ENCODE measurements at regions not wholly inside any gene's neighbourhood (a gene's known extent, or its start where the extent isn't known, plus 50 kb on each side); places are given as distances from the start of the nearest gene placed in this dataset.

- Histone ChIP-seq H3K27ac (ENCODE audit: low read depth, low read length) (no peak overlapping the region), H3K4me1 (ENCODE audit: insufficient read depth, low read length) (no peaks in the 10 kb centered on the region), H3K4me3 (ENCODE audit: insufficient read depth, low read length) (no peak overlapping the region), H3K9me3 (ENCODE audit: low read depth, low read length) (no peaks in the 10 kb centered on the region), H3K79me2 (ENCODE audit: insufficient read depth, low read length) (no peaks in the 10 kb centered on the region), H4K20me1 (ENCODE audit: insufficient read depth, low read length) (no peaks in the 10 kb centered on the region), H3K27me3 (ENCODE audit: insufficient read depth, low read length) (no peaks in the 10 kb centered on the region), H3K36me3 (ENCODE audit: insufficient read depth, low read length) (no peaks in the 10 kb centered on the region), H2AFZ (ENCODE audit: low read length) (no peak overlapping the region), H3K4me2 (ENCODE audit: insufficient read depth, low read length) (no peak overlapping the region)
- no peak for DNase-seq (ENCODE audit: insufficient read length, low spot score, missing footprints)
- no peak for TF ChIP-seq CTCF (IDR thresholded peaks at IDR 0.05; ENCODE audit: extremely low read depth, low read depth, low read length)
Observed at GRCh38 chr9:11199335-11199734, 586.5 kb upstream of the PTPRD start.

- TF ChIP-seq CTCF (IDR thresholded peaks at IDR 0.05; ENCODE audit: extremely low read depth, low read depth, low read length), result no peak
- no peaks in the 10 kb centered on the region for H3K79me2 ChIP-seq (ENCODE audit: insufficient read depth, low read length)
- H3K27ac ChIP-seq (ENCODE audit: low read depth, low read length), result no peak overlapping the region
- H3K4me3 ChIP-seq (ENCODE audit: insufficient read depth, low read length), result no peak overlapping the region
- no peaks in the 10 kb centered on the region for H3K4me1 ChIP-seq (ENCODE audit: insufficient read depth, low read length)
- no peaks in the 10 kb centered on the region for H3K27me3 ChIP-seq (ENCODE audit: insufficient read depth, low read length)
- no peaks in the 10 kb centered on the region for H4K20me1 ChIP-seq (ENCODE audit: insufficient read depth, low read length)
- H3K36me3 ChIP-seq (ENCODE audit: insufficient read depth, low read length), result no peaks in the 10 kb centered on the region
- H3K4me2 ChIP-seq (ENCODE audit: insufficient read depth, low read length), result no peak overlapping the region
- no peak overlapping the region for H2AFZ ChIP-seq (ENCODE audit: low read length)
- H3K9me3 ChIP-seq (ENCODE audit: low read depth, low read length), result no peaks in the 10 kb centered on the region
- no peak for DNase-seq (ENCODE audit: insufficient read length, low spot score, missing footprints)
Observed at GRCh38 chr9:11204521-11204920, 591.7 kb upstream of the PTPRD start.

- Histone ChIP-seq H3K4me1 (ENCODE audit: insufficient read depth, low read length) (no peaks in the 10 kb centered on the region), H3K4me2 (ENCODE audit: insufficient read depth, low read length) (no peak overlapping the region), H3K36me3 (ENCODE audit: insufficient read depth, low read length) (no peaks in the 10 kb centered on the region), H3K27me3 (ENCODE audit: insufficient read depth, low read length) (no peaks in the 10 kb centered on the region), H3K9me3 (ENCODE audit: low read depth, low read length) (no peaks in the 10 kb centered on the region), H4K20me1 (ENCODE audit: insufficient read depth, low read length) (no peaks in the 10 kb centered on the region), H3K79me2 (ENCODE audit: insufficient read depth, low read length) (no peaks in the 10 kb centered on the region), H3K4me3 (ENCODE audit: insufficient read depth, low read length) (no peak overlapping the region), H2AFZ (ENCODE audit: low read length) (no peak overlapping the region), H3K27ac (ENCODE audit: low read depth, low read length) (no peak overlapping the region)
- no peak for DNase-seq (ENCODE audit: insufficient read length, low spot score, missing footprints)
- TF ChIP-seq CTCF (IDR thresholded peaks at IDR 0.05; ENCODE audit: extremely low read depth, low read depth, low read length), result no peak
Observed at GRCh38 chr9:11206925-11207324, 594.1 kb upstream of the PTPRD start.

GRCh38 chr9:11233696-11234095, 620.9 kb upstream of the PTPRD start:
- Histone ChIP-seq H3K4me1 (ENCODE audit: insufficient read depth, low read length) (no peaks in the 10 kb centered on the region), H3K27me3 (ENCODE audit: insufficient read depth, low read length) (no peaks in the 10 kb centered on the region), H3K9me3 (ENCODE audit: low read depth, low read length) (no peaks in the 10 kb centered on the region), H3K36me3 (ENCODE audit: insufficient read depth, low read length) (no peaks in the 10 kb centered on the region), H2AFZ (ENCODE audit: low read length) (no peak overlapping the region), H3K27ac (ENCODE audit: low read depth, low read length) (no peak overlapping the region), H3K4me3 (ENCODE audit: insufficient read depth, low read length) (no peak overlapping the region), H3K79me2 (ENCODE audit: insufficient read depth, low read length) (no peaks in the 10 kb centered on the region), H3K4me2 (ENCODE audit: insufficient read depth, low read length) (no peak overlapping the region), H4K20me1 (ENCODE audit: insufficient read depth, low read length) (no peaks in the 10 kb centered on the region)
- no peak for TF ChIP-seq CTCF (IDR thresholded peaks at IDR 0.05; ENCODE audit: extremely low read depth, low read depth, low read length)
- DNase-seq (ENCODE audit: insufficient read length, low spot score, missing footprints), result no peak

Measured in osteoblast (primary cell).